Hindlimb muscle (tissue), 1 donor: ENCODE measurements at regions not wholly inside any gene's neighbourhood (a gene's known extent, or its start where the extent isn't known, plus 50 kb on each side); places are given as distances from the start of the nearest gene placed in this dataset.
"Not testable (repeated sequence)": the region's sequence is repeated elsewhere in the genome, so short reads cannot be mapped to it uniquely, and the experiment has no call there.

Source experiments
- DNase-seq: peaks from one replicate; pipeline ENCODE4 v3.0.0-alpha.2; 2013

DNA sequence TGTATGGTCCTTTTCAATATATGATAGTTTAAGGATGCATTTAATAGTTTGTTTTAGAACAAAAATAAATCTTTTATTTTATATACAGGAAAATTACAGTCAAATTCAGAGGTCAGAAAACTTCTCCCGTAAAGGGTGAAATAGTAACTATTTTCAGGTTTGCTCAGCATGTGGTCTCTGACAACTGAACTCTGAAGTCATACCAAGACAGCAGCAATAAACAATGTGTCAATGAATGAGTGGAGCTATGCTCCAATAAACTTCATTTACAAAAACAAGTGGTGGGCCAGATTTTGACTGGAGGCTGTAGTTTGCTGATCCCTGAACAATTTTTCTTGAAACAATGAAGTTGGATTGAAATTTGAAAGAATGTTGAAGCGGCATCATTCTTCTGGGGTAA is 123.6 kb downstream of the ZNF248 start:
- no peak for DNase-seq

DNA sequence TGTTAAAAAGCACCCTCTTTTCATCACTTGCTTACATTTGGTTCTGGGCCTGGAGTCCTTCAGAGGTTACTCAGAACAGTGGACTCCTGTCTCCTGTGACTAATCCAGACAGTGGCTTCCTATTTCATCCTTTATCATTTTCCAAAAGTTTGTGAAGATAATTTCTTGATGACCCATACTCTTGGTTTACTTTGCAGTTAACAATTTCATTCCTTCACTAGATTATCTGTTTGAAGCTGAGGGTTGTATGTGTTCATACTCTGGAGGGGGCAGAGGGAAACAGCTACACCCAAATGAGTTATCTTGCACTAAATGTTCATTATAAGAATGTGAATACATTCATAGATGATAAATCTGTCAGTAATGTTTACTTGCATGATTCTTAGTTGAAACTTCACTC is 124.7 kb downstream of the ZNF248 start:
- no peak for DNase-seq

DNA sequence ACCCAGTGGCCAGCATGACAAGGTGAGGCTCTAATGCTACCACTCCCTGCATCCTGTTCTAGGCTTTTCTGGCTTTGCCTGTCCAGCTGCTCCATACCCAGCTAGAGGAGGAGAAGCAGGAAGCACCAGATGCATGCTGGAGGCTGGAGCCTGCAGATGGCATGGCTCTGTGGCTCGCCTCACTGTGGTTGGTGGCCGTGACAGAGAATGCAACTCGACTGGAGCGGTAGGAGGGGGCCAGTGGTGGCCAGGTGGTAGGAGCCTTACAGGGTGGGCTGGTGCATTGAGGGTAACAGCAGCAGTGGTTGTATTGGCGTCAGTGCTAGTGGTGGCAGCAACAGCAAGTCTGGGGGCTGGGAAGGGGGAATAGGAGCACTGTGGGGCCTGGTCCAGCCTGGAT is 128.6 kb downstream of the ZNF248 start:
- DNase-seq = no peak

DNA sequence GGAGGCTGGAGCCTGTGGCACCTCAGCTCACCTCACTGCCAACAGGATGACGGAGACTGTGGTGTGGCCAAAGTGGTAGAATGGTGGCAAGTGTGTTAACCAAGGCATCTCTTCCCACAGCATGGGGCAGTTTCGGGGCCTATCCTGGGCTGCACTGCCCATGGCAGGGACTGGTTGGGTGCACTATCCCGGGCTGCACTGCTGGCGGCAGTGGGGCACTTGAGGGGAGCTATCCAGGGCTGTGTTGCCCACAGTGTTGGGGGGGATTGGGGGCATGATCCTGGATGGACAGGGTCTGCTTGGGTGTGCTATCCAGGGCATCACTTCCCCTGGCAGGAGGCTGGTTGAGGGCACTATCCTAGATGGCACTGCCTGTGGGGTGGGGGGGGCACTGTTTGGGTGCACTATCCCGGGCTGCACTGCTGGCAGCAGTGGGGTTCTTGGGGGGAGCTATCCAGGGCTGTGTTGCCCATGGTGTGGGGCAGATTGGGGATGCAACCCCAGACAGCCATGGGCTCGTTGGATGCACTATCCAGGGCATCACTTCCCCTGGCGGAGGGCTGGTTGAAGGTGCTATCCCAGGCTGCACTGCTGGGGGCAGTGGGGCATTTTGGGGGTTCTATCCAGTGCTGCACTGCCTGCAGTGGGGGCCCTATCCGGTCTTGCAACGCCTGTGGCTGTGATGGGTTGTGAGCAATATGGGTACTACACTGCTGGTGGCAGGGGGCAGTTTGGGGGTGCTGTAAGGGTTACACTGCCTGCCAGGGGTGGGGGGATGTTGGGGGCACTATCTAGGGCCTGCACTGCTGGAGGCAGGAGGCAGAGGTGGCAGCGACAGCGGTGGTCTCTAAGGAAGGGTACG is 129.7 kb downstream of the ZNF248 start:
- no peak for DNase-seq

DNA sequence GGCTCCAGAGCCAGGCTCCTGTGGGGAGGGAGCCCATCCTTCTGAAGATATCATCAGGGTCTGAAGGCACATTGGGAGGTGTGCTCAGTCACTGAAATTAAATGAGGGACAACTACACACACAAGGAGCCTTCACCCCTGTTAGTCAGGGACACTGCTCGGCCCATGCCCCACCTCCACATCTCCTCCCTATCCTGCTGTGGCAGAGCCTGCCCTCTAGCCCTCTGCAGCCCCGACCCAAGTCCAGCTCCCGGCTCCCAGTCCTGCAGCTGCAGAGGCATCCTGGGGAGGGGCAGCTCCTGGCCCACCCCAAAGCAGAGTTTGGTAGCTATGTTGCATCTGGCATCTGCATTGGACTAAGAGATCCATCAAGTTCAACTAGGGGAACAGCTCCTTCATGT is 136.3 kb downstream of the ZNF248 start:
- no peak for DNase-seq

DNA sequence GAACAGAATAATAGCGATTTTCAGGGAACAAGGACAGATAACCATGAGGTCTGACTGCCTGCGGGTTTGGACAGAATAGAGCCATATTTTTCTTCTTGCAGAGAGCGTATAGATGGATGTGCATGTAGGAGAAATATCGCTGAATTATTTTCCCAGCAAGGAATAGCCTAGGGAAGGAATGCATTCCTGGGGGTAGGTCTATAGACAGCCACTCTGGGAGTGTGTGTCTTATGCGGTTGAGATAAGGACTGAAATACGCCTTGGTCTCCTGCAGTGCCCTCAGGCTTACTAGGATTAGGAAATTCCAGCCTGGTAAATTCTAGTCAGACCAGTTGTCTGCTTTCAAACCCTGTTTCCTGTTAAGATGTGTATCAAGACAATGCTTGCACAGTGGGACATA is 139.3 kb downstream of the ZNF248 start:
- DNase-seq = not testable (repeated sequence)

DNA sequence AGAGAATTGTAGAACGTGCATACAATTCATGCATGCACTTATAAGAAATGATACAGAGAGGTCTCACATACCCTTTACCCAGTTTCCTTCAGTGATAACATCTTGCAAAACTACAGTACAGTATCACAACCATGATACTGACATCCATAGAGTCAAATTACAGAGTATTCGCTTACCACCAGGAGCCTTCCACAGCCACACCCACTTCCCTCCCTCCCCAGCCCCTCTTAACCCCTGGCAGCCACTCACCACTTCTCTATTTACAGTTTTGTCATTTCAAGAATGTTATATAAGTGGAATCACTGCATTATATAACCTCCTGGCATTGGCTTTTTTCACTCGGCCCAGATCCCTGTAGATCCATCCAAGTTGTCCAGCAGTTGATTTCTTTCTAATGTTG is 143.8 kb downstream of the ZNF248 start:
- DNase-seq = no peak

DNA sequence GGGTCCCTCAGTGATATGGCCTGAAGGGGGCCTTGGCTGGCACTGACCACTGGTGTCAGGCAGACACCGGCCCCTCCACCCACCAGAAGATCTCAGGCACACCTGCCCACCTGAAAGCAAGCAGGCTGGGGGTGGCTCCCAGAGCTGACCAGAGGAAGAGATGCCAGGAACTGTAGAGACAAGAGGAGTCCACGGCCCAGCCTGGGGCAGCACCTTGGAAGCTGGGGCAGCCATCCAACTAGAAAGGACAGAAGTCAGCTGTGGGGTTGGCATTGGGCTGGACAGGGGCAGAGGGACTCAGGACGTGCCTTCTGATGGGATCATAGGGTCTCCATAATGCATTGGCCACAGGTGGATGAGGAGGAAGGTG is 144.3 kb downstream of the ZNF248 start:
- no peak for DNase-seq

DNA sequence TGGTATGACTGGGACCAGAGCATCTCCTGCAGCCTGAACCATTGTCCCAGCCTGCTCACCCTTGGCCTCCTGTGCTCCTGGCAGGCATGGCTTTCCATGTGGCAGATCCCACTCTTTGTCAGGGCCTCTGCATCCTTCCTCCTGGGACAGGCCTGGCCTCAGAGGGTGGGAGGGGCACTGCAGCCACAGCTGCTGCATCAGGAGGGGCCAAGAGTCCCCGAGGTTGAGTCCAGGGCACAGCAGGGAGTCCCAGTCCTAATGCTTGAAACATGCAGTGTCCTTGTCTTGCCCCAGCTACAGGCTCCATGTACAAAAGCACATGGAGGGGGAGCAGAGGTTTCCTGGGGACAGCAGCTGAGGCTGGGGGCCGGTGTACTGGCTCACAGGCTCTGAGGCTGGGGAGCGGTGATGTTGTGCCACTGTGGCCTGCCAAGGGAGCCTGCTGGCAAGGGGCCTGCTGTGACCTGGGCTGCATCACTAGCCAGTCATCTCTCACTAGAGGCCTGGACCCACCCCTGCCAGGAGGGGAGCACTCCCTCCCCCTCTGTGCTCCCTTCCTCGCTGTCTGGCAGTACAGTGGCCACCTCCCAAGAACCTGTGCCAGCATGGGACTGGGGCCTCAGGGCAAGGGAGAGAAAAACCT is 144.8 kb downstream of the ZNF248 start:
- no peak for DNase-seq

DNA sequence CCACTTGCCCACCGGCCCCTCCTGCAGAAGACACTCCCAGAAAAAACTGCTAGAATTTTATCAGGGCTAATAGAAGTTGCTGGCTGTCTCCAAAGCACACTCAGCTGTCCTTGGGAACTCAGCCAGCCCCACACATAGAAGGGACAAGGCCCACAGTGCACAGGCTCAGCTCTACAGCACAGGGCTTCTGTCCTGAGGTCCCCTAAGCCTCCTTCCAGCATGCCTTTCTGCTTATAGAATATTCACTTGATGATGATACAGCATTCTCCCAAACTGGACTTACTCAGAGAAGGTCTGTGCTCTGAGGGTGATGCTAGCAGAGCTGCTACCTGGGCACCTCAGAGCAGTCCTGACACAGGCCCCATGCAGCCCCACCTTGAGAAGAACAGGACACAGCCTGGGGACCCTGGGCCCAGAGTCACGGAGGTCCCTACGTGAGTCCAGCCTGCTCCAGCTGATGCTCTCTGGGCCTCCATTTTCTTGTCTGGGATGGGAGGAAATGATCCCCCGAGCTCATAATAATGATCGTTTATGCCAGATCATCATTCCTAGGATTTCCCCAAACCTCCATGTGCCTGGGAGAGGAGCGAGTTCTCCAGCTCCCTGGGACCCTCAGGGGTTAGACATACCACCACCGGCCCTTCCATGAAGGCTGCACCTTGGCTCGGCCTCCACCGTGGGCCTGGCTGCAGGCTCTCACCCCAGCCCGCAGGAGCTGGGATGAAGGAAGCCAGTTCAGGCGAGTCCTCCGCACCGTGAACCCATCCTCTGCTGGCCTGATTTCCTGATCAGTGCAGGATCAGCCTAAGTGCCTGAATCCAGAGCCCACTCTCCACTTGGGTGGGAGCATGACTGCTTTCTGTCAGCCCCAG is 145.6 kb downstream of the ZNF248 start:
- no peak for DNase-seq

DNA sequence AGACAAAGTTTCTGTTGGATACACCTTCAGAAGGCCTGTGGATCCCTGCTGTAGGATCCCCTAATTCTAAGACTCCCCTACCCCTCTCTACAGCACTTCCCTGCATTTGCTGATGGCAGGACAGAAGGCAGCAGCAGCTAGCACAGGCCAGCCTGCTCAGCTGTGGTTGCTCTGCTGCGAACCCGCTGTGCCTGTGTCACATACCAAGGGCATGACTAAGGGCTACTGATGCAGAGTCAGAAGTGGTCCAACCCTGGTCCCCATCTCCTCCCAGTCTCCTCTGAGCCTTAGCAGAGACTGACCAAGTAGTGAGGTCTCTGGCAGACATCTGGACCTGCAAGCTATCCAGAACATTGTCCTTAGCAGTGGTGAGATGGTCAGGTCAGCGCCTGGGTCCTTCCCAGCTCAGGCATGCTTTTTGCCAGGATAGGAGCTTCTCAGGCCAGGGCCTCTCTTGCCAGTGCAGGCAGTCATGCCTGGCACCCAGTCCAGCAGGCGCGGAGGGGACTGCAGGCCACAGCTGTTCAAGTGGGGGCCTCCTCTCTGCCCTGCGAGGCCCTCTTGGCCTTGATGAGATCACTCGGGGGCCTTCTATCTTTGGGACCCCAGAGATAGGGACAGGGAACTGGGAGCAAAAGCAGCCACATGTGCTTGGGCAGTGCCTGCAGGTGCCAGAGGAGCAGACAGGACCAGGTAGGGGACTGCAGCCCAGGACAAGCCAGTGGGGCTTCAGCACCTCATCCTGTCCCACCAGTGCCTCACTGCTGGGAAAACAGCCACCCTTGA is 146.4 kb downstream of the ZNF248 start:
- no peak for DNase-seq

DNA sequence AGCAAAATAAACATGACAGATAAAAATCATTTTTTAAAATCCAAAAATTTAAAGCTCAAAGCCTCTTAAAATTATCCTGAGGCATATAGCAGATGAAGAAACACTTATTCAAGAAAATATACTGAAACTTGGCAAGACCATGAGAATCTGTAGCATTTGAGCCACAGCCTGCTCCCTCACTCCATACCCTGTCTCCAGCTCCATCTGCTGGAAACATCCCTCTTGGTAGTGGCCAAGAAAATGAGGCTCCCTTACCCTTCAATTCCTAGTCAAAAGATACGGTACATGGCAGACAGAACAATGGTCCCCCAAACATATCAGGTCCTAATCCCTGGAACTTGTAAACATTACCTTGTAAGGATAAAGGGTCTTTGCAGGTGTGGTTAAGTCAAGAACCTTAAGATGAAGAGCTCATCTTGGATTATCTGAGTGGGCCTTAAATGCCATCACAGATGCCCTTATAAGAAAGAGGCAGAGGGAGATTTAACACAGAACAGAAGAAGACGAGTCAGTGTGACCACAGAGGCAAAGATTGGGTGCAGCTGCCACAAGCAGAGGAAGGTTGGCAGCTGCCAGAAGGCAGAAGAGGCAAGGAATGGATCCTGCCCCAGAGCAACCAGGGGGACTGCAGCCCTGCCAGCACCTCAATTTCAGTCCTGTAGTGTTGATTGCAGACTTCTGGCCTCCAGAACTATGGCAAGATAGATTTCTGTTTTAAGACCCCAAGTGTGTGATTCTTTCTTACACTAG is 149.4 kb downstream of the ZNF248 start:
- no peak for DNase-seq

DNA sequence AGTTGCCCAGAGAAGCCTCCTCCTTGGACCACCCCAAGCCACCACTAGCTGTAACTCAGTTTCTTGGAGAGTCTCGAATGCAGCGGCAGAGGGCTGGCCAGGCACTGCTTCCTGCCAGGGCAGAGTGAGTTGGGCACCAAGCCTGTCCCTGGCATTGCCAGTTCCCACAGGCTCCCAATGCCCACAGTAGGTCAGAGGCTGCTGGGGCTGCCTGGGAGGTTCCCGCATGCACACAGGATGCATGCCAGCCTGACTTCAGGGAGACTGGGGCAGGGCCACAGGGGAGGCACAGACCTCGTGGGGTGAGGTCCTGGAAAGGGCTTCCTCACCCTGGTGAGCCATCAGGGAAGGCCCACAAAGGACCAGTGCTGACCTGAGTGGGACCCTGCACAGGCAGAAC is 152.8 kb downstream of the ZNF248 start:
- DNase-seq = no peak

DNA sequence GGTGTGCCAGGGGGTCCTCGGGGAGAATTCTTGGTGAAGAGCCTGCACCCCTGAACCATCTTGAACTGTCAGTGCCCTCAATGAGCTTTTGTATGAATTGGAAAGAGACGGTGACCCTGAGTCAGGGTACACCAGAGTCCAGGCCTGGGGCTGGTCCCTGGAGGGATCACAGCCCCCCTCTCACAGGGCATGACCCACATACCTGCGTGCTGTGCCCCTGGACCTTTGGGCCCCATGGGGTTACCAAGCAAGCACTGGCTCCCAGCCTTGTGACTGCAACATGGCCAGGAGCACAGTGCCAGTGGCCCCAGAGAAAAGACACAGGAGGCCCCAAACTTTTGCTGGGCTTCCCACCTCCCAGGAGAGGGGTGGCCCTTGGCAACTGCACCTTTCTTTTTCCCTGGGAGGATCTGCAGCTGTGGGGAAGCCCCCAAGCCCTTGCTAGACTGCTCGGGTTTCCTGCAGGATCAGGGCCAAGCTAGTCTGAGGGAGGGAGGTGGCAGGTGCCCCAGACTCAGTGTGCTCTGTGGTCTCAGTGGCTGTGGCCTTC is 153.5 kb downstream of the ZNF248 start:
- DNase-seq = no peak

DNA sequence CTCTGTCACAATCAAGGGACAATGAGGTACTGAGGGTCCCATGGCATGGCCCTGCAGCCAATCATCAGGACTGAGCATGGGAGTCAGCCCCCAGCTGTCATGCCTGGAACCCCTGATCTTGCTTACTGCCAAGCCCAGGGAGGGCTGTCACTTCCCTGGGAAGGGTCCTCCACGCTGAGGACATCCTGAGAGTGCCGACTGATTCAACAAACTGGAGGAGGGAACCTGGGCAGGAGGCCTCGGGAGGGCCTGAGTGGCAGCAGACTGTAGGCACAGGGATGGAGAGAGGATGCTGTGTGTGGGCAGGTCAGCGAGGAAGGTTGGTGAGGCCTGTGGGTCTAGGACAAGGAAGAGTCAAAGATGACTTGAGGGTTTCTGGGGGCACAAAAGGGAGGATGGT is 154.3 kb downstream of the ZNF248 start:
- DNase-seq = no peak

DNA sequence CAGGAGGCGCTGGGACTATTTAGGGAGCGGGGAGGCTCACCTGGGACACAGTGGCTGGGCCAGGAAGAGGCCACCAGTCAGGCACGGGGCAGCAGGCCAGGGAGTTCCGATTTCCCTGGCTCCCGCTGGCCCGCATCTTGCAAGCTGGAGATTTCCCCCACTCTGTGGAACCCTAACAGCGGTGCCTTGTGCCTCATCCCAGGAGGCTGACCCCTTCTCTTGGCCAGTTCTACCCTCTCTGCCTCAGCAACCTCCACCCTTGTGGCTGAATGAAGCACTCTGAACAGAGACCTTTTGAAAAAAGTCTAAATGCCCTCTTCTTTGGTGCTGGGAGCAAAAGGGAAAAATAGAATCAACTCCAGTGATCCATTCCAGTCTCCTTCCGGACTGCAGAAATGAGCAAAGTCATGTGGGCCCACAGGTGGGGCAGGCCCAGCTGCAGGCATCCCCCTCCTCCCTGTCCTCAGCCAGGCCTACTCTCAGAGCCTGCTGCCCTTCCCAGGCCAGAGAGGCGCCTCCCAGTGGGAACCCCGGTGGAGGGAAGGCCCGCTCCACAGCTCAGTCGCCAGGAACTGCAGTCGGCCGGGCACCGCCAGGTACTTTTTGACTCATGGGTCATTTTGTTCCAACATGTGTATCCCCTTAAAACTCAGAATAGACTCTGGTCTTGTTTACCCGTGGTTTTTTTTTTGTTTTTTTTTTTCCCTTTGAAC is 155.5 kb downstream of the ZNF248 start:
- DNase-seq = no peak

DNA sequence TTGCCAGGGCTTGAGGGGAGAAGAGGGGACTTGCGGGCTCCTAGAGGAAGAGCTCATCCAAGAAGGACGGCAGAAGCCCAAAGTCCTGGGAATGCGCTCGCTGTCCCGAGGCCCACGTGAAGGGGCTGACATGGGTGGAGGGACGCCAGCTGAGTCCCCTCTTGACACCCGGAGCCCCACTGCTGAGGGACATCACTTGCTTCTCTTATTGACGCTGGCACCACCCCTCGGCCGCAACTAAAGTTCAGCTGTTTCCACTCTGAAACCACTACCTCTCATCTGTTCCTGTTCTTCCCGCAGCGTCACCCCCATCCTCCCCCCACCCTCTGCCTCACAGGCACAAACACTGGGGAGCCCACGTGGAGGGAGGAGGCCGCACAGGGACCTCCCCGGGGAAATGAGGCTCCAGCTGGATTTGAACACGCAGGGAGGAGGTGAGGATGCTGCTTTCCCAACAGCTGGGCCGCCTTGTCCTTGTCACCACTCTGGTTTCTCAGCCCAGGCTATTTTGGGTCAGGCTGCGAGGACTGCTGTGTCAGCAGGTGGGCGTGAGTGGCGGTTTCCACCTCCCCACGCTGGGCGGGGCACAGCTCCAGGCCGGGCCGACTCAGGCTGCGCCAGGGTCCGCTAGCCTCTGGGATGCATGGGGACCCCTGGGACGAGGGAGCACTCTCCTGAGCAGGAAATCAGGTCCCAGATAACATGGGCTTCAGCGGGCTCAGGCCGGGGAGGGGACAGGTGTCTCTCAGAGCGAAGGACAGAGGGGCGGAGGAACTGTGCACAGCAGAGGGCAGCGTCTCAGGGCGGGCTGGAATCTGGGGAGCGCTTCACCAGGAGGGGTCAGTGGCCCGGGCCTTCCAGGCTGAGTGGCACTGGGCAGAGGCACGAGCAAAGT is 156.3 kb downstream of the ZNF248 start:
- DNase-seq = no peak

DNA sequence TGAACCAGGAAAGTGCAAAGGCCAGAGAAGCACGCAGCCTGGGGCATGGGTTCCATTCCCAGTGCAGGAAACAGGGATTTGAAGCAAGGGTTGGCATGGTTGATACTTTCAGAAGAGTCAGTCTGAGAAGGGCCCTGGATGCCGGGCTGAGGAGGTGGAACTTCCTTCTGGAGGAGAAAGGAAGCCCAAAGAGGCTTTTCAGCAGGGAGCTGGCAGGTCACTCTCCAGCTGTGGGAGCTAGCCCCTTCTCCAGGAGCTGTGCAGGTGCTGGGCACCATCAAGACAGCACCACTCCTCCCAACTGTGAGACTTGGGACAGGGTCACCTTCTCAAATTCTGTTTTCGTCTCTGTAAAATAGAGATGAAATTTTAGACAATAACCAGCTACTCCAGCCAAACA is 169.8 kb downstream of the ZNF248 start:
- DNase-seq = no peak
